ENCODE measurements at regions not wholly inside any gene's neighbourhood (a gene's known extent, or its start where the extent isn't known, plus 50 kb on each side); places are given as distances from the start of the nearest gene placed in this dataset.

GRCh38 chr5:56291079-56291643, 58.0 kb upstream of the ANKRD55 start:
- no peaks in the 10 kb centered on the region for H3K4me1 ChIP-seq (ENCODE audit: control insufficient read depth, extremely low read depth, insufficient read depth, low read length)
- no peaks in the 10 kb centered on the region for H3K9me3 ChIP-seq (ENCODE audit: control insufficient read depth, insufficient read depth, low read depth, low read length)
- no peaks in the 10 kb centered on the region for H3K79me2 ChIP-seq (ENCODE audit: control insufficient read depth, insufficient read depth, low read length)
- DNase-seq (ENCODE audit: low read depth in 2 of 2) = no peak
- no peak overlapping the region for H2AFZ ChIP-seq (ENCODE audit: low read length)
- H3K9ac ChIP-seq (ENCODE audit: insufficient read depth, low read length) = no peak overlapping the region
- no peaks in the 10 kb centered on the region for H3K36me3 ChIP-seq (ENCODE audit: control insufficient read depth, insufficient read depth, low read length)
- no peak overlapping the region for H3K4me3 ChIP-seq (replicated peaks in 1 of 4; ENCODE audit: control extremely low read depth in 1 of 4, insufficient read depth in 1 of 4, low read depth in 3 of 4, low read length in 4 of 4)
- no peaks in the 10 kb centered on the region for H4K20me1 ChIP-seq (ENCODE audit: control insufficient read depth, extremely low read depth, insufficient read depth, low read length)
- H3K27ac ChIP-seq (ENCODE audit: insufficient read depth, low read length) = no peak overlapping the region
- H3K4me2 ChIP-seq (ENCODE audit: extremely low read depth, insufficient read depth, low read length) = no peak overlapping the region
- TF ChIP-seq, protein P1, sequence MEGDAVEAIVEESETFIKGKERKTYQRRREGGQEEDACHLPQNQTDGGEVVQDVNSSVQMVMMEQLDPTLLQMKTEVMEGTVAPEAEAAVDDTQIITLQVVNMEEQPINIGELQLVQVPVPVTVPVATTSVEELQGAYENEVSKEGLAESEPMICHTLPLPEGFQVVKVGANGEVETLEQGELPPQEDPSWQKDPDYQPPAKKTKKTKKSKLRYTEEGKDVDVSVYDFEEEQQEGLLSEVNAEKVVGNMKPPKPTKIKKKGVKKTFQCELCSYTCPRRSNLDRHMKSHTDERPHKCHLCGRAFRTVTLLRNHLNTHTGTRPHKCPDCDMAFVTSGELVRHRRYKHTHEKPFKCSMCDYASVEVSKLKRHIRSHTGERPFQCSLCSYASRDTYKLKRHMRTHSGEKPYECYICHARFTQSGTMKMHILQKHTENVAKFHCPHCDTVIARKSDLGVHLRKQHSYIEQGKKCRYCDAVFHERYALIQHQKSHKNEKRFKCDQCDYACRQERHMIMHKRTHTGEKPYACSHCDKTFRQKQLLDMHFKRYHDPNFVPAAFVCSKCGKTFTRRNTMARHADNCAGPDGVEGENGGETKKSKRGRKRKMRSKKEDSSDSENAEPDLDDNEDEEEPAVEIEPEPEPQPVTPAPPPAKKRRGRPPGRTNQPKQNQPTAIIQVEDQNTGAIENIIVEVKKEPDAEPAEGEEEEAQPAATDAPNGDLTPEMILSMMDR (conservative IDR thresholded peaks at IDR 0.05 in 1 of 2, IDR thresholded peaks at IDR 0.05 in 1 of 2; ENCODE audit: low read depth in 1 of 2, low read length in 2 of 2) = no peak
- TF ChIP-seq EZH2 (IDR thresholded peaks at IDR 0.05; ENCODE audit: low read length, missing control alignments) = no peak
- no peaks in the 10 kb centered on the region for H3K27me3 ChIP-seq (ENCODE audit: control insufficient read depth, insufficient read depth, low read length)

DNA sequence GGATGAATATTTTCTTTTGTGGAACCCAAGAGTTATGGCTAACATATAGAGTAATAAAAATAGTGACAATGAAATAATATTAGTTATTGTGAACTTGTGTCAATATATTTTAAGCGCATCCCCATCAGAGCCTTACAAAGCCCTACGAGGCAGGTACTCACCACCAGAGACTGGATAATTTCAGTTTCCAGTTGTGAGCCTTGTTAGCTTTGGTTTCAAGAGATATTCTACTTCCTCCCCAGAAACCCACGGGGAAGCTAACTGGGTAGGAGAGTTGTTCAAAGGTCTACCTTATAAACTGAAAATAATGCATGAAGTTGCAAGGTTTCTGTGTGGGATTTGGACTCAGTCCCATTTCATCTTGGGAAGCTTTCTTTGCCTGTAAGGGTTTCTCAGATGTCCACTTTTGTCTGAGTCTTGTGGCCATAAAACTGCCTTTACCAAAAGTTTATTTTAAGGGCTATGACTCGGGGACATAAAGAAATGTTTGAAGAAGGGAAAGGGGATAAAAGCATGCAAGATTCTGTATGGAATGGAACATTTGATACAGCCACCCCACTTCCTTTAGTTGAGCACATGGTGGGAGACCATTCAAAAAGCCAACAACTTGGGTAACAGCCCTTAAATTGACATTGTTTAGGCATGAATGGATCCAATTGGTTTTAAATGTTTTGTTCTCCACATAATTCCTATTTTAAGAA, 57.4 kb upstream of the ANKRD55 start:
- no peaks in the 10 kb centered on the region for H3K9me3 ChIP-seq (ENCODE audit: control insufficient read depth, insufficient read depth, low read depth, low read length)
- no peaks in the 10 kb centered on the region for H3K27me3 ChIP-seq (ENCODE audit: control insufficient read depth, insufficient read depth, low read length)
- H4K20me1 ChIP-seq (ENCODE audit: control insufficient read depth, extremely low read depth, insufficient read depth, low read length) = no peaks in the 10 kb centered on the region
- H3K79me2 ChIP-seq (ENCODE audit: control insufficient read depth, insufficient read depth, low read length) = no peaks in the 10 kb centered on the region
- no peak overlapping the region for H3K9ac ChIP-seq (ENCODE audit: insufficient read depth, low read length)
- no peak overlapping the region for H3K27ac ChIP-seq (ENCODE audit: insufficient read depth, low read length)
- TF ChIP-seq, protein P1 (conservative IDR thresholded peaks at IDR 0.05 in 1 of 2, IDR thresholded peaks at IDR 0.05 in 1 of 2; ENCODE audit: low read depth in 1 of 2, low read length in 2 of 2) = no peak
- H3K4me3 ChIP-seq (replicated peaks in 1 of 4; ENCODE audit: control extremely low read depth in 1 of 4, insufficient read depth in 1 of 4, low read depth in 3 of 4, low read length in 4 of 4) = no peak overlapping the region
- H3K4me1 ChIP-seq (ENCODE audit: control insufficient read depth, extremely low read depth, insufficient read depth, low read length) = no peaks in the 10 kb centered on the region
- H3K36me3 ChIP-seq (ENCODE audit: control insufficient read depth, insufficient read depth, low read length) = no peaks in the 10 kb centered on the region
- H2AFZ ChIP-seq (ENCODE audit: low read length) = no peak overlapping the region
- no peak for DNase-seq (ENCODE audit: low read depth in 2 of 2)
- H3K4me2 ChIP-seq (ENCODE audit: extremely low read depth, insufficient read depth, low read length) = no peak overlapping the region

GRCh38 chr5:56289602-56289987, 56.5 kb upstream of the ANKRD55 start:
- no peak overlapping the region for H3K27ac ChIP-seq (ENCODE audit: insufficient read depth, low read length)
- H4K20me1 ChIP-seq (ENCODE audit: control insufficient read depth, extremely low read depth, insufficient read depth, low read length) = no peaks in the 10 kb centered on the region
- no peaks in the 10 kb centered on the region for H3K36me3 ChIP-seq (ENCODE audit: control insufficient read depth, insufficient read depth, low read length)
- TF ChIP-seq, protein P1 (conservative IDR thresholded peaks at IDR 0.05 in 1 of 2, IDR thresholded peaks at IDR 0.05 in 1 of 2; ENCODE audit: low read depth in 1 of 2, low read length in 2 of 2) = no peak
- no peak for TF ChIP-seq EZH2 (IDR thresholded peaks at IDR 0.05; ENCODE audit: low read length, missing control alignments)
- no peaks in the 10 kb centered on the region for H3K79me2 ChIP-seq (ENCODE audit: control insufficient read depth, insufficient read depth, low read length)
- H3K27me3 ChIP-seq (ENCODE audit: control insufficient read depth, insufficient read depth, low read length) = no peaks in the 10 kb centered on the region
- H3K4me1 ChIP-seq (ENCODE audit: control insufficient read depth, extremely low read depth, insufficient read depth, low read length) = no peaks in the 10 kb centered on the region
- H3K9me3 ChIP-seq (ENCODE audit: control insufficient read depth, insufficient read depth, low read depth, low read length) = no peaks in the 10 kb centered on the region
- H2AFZ ChIP-seq (ENCODE audit: low read length) = no peak overlapping the region
- H3K4me3 ChIP-seq (replicated peaks in 1 of 4; ENCODE audit: control extremely low read depth in 1 of 4, insufficient read depth in 1 of 4, low read depth in 3 of 4, low read length in 4 of 4) = no peak overlapping the region
- H3K4me2 ChIP-seq (ENCODE audit: extremely low read depth, insufficient read depth, low read length) = no peak overlapping the region
- H3K9ac ChIP-seq (ENCODE audit: insufficient read depth, low read length) = no peak overlapping the region
- DNase-seq (ENCODE audit: low read depth in 2 of 2) = no peak

All from fibroblast of lung (primary cell).